ENCODE measurements at regions not wholly inside any gene's neighbourhood (a gene's known extent, or its start where the extent isn't known, plus 50 kb on each side); places are given as distances from the start of the nearest gene placed in this dataset.
A peak's percentile ranks its signal among the peaks of the same experiment; 100 is the strongest.
"Not testable (repeated sequence)": the region's sequence is repeated elsewhere in the genome, so short reads cannot be mapped to it uniquely, and the experiment has no call there.

- DNase-seq (ENCODE audit: low read depth): no peak
Measured at GRCh38 chr13:95391362-95391761, 90.1 kb upstream of the ABCC4 start.

- no peak for DNase-seq (ENCODE audit: low read depth)
Measured at GRCh38 chr13:95391785-95392184, 90.5 kb upstream of the ABCC4 start.

- DNase-seq (ENCODE audit: low read depth): no peak
Measured at GRCh38 chr13:95392597-95392996, 91.3 kb upstream of the ABCC4 start.

DNA sequence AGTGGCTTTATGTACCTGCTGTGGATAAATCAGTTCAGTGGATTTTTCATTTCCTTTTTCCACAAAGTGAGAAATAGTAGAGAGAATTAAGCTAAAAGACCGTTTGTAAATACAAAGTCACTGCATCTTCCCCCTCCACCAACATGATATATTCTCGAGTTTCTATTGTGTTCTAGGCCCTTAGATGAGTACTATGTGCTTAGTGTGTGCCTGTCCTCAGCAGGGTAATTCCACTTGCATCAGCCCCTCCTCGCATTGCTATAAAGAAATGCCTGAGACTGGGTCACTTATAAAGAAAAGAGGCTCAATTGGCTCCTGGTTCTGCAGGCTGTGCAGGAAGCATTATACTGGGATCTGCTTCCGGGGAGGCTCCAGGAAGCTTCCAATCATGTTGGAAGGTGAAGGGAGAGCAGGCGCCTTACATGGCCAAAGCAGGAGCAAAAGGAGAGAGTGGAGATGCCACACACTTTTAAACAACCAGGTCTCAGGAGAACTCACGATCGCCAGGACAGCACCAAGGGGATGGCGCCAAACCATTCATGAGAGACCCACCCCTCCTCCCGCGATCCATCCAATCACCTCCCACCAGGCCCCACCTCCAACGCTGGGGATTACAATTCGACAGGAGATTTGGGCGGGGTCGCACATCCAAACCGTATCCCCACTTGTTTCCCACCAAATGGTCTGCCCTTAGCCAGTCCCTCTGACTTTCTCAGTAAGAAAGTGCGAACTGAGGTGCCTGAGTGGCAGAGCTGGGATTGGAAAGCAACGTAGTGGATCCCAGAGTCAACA, 102.3 kb upstream of the ABCC4 start:
- no peak for DNase-seq (ENCODE audit: low read depth)

GRCh38 chr13:95404141-95404882, 103.1 kb upstream of the ABCC4 start:
- DNase-seq (ENCODE audit: low read depth): peak; percentile 30

DNA sequence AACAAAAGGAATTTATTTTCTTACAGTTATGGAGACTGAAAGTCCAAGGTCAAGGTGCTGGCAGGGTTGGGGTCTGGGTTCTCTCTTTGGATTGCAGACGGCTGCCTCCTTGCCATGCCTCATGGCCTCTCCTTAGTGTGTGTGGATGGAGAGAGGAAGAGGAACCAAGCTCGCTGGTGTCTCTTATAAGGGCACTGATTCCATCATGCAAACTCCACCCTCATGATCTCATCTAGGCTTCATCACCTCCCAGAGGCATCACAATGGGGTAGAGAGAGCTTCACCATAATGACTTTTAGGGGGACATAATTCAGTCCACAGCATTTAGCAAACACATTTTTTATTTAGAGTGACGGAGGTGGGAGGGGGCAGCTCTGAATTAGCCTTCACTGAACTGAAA, 104.9 kb upstream of the ABCC4 start:
- no peak for DNase-seq (ENCODE audit: low read depth)

GRCh38 chr13:95411428-95412040, 110.3 kb upstream of the ABCC4 start:
- DNase-seq (ENCODE audit: low read depth): no peak

DNA sequence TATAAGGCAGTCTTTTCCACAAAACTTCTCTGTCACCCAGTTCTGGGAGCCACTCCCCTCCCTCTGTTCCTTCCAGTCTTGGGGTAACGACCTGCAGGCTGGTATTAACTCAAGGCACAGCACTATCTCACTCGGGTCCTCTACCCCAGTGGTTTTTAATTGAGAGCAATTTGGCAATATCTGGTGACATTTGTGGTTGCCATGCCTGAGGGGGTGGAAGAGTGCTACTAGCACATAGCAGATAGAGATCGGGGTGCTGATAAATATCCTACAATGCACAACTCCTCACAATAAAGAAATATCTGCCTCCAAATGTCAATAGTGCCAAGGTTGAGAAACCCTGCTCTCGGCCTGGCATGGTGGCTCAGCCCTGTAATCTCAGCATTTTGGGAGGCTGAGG, 117.7 kb upstream of the ABCC4 start:
- DNase-seq (ENCODE audit: low read depth): no peak

DNA sequence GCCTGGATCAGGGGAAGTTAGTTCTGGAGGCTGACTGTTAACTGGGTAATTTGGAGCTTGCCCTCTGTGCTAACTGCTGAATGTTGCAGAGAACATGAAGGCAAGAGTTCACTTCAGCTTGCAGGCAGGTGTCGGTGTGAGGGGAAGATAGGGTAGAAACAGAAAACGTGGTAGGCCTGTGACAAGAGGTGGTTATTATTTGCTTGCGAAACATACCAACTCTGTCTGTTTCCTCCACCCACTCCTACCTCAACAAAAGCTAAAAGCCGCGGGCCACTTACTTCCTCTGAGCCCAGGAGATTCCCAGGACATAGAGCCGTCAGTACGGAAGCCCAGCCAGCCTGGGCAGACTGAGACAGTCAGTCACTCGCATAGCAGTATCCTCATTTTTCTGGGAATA, 119.2 kb upstream of the ABCC4 start:
- no peak for DNase-seq (ENCODE audit: low read depth)

- DNase-seq (ENCODE audit: low read depth): no peak
Measured at GRCh38 chr13:95426631-95427030, 125.4 kb upstream of the ABCC4 start.

GRCh38 chr13:95430525-95430924, 122.0 kb upstream of the CLDN10 start:
- not testable (repeated sequence) for DNase-seq (ENCODE audit: low read depth)

DNA sequence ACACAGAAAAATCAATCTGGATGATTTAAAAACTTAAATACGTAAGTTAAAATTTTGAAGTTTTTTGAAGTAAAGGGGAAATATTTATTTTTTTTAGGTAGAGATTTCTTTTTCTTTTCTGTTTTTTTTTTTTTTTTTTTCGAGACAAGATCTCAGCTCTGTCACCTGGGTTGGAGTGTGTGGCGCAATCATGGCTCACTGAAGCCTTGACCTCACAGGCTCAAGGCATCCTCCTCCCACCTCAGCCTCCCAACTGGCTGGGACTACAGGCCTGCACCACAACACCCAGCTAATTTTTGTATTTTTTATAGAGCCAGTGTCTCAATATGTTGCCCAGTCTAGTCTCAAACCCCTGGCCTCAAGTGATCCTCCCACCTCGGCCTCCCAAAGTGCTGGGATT, 120.4 kb upstream of the CLDN10 start:
- DNase-seq (ENCODE audit: low read depth): no peak

DNA sequence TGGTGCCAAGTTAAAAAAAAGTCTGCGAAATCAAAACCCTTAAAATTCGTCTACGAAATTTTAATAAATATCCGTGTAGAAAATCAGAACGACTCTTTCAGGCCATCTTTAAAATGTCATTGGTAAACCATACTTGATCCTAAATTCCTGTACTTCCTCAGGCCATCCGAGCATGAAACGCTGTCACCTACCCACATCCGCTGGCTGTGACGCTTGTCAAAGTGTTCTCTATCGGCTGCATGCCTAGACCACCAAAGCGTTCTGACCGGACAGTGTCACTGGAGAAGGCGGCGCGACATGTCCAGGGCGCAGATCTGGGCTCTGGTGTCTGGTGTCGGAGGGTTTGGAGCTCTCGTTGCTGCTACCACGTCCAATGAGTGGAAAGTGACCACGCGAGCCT, 119.0 kb upstream of the CLDN10 start:
- no peak for DNase-seq (ENCODE audit: low read depth)

- no peak for DNase-seq (ENCODE audit: low read depth)
Measured at GRCh38 chr13:95434111-95434510, 118.4 kb upstream of the CLDN10 start.

DNA sequence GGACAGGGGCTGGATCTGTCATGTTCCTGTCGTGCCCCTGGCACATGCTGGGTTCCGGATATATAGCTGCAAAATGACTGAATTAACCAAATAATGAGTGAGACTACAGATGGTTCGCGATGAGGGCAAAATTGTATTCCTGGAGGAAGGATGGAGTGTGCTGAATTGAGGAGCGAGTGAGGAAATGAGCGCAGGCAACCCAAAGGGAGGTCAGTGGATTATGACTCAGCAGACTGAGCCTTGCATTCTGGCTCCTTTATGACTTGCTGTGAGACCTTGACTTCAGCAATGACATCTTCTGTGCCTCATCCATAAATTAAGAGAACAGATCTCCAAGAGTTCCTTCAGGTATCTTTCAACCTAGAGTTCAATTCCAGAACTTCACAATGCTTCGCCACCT, 115.0 kb upstream of the CLDN10 start:
- DNase-seq (ENCODE audit: low read depth): no peak

GRCh38 chr13:95438297-95438696, 114.2 kb upstream of the CLDN10 start:
- DNase-seq (ENCODE audit: low read depth): no peak

DNA sequence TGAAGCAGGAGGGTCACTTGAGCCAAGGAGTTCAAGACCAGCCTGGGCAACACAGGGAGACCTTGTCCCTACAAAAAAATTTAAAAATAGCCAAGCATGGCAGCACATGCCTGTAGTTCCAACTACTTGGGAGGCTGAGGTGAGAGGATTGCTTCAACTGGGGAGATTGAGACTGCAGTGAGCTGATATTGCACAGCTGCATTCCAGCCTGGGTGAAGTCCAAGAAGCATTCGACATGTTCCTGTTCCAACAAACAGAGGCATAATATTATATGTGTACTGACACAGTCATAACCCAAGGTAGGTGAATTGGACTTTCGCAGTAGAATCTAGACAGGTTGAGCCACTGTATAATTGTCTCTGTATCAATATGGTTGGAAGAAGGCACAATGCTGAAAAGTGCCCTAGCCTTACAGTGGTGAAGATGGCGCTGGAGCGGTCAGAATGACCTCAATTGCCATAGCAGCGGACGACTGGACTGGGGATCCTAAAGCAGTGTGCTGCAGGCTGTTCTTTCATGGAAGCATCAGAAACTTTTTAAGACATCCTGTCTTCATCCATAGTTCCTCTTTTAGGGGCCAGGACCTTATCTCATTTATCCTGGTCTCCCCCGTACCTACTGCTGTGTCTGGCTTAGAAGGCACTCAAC, 112.0 kb upstream of the CLDN10 start:
- DNase-seq (ENCODE audit: low read depth): no peak

- no peak for DNase-seq (ENCODE audit: low read depth)
Measured at GRCh38 chr13:95441326-95441725, 111.2 kb upstream of the CLDN10 start.

- DNase-seq (ENCODE audit: low read depth): no peak
Measured at GRCh38 chr13:95444006-95444730, 108.4 kb upstream of the CLDN10 start.

GRCh38 chr13:95445131-95445530, 107.4 kb upstream of the CLDN10 start:
- no peak for DNase-seq (ENCODE audit: low read depth)

DNA sequence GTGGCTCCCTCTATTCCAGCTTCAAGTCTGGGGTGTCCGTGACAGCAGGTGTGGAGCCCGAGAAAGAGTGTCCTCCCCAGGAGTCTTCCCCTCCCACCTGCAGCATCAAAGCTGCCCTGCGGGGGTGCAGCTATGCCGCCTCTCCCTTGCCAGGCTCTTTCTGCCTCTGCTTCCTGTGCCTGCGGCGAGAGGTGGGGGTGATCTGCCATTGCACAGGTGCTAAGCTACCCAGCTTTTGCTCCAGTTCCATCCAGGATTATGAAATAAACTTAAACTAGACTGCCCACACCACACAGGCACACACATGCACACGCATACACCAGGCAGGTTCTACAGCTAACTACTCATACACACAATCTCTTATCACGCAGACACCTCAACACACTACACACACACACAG, 104.7 kb upstream of the CLDN10 start:
- no peak for DNase-seq (ENCODE audit: low read depth)

DNA sequence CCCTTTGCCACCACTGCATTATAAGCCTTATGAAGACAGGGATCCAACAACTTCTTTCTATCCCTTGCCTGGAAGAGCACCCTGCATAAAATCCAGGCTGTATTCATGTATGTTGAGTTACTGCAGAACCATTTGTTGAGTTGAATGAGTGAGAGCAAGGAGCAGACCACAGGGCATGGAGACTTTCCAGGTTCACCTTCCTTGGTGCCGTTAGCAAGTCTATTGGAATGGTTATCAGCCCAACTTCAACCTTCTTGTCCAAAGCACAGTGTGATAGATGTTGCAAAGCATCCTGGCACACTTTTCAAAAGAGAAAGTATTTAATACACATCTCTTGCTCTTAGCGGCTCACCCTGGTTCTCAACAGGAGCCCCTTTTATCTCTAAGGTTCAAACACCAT, 100.9 kb upstream of the CLDN10 start:
- no peak for DNase-seq (ENCODE audit: low read depth)
